GM12875 (cell line): ENCODE measurements at regions not wholly inside any gene's neighbourhood (a gene's known extent, or its start where the extent isn't known, plus 50 kb on each side); places are given as distances from the start of the nearest gene placed in this dataset.

Source experiments
- H3K4me3 ChIP-seq: one replicate; pipeline ENCODE4 v1.5.1; 2011; ENCODE audit warnings: low read depth, low read length, control low read depth
- CTCF ChIP-seq: IDR thresholded peaks from 2 replicates; pipeline ENCODE4 v1.5.1; 2011; ENCODE audit warnings: low read depth, mild to moderate bottlenecking, control low read depth, inconsistent platforms, low read length, moderate library complexity, borderline replicate concordance; ENCODE audit not compliant: insufficient read depth

- TF ChIP-seq CTCF = no peak
- H3K4me3 ChIP-seq = no peak overlapping the region
Measured at GRCh38 chr10:31158011-31158658, 126.5 kb upstream of the ZNF438 start.

- no peak overlapping the region for H3K4me3 ChIP-seq
- no peak for TF ChIP-seq CTCF
Measured at GRCh38 chr10:31166606-31167005, 134.9 kb upstream of the ZNF438 start.

- TF ChIP-seq CTCF = no peak
- H3K4me3 ChIP-seq = no peak overlapping the region
Measured at GRCh38 chr10:31170636-31171035, 139.0 kb upstream of the ZNF438 start.

GRCh38 chr10:31171402-31172083, 139.9 kb upstream of the ZNF438 start:
- TF ChIP-seq CTCF = no peak
- no peak overlapping the region for H3K4me3 ChIP-seq

GRCh38 chr10:31172925-31173324, 141.3 kb upstream of the ZNF438 start:
- TF ChIP-seq CTCF = no peak
- H3K4me3 ChIP-seq = no peak overlapping the region

- no peak overlapping the region for H3K4me3 ChIP-seq
- TF ChIP-seq CTCF = no peak
Measured at GRCh38 chr10:31173752-31174151, 142.1 kb upstream of the ZNF438 start.

- H3K4me3 ChIP-seq = no peak overlapping the region
- no peak for TF ChIP-seq CTCF
Measured at GRCh38 chr10:31179091-31179680, 139.8 kb upstream of the ZEB1 start.
